Liver (tissue), 8 donors: ENCODE measurements at regions not wholly inside any gene's neighbourhood (a gene's known extent, or its start where the extent isn't known, plus 50 kb on each side); places are given as distances from the start of the nearest gene placed in this dataset.

Source experiments
- DNase-seq: peaks from one replicate; pipeline ENCODE4 v3.0.0-alpha.2; 2017; ENCODE audit warnings: low spot score
- H3K27ac ChIP-seq, 2 donors: one replicate each; pipeline ENCODE4 v1.7.0; 2013; ENCODE audit warnings: inconsistent platforms in 2 of 2, low read length in 2 of 2, control low read depth in 1 of 2, low read depth in 1 of 2, mild to moderate bottlenecking in 1 of 2
- H3K27me3 ChIP-seq, 4 donors: one replicate each; pipeline versions ENCODE4 v1.6.1 to v1.7.0; 2013; ENCODE audit warnings: low read length in 3 of 4, inconsistent platforms in 1 of 4, mild to moderate bottlenecking in 1 of 4, moderate library complexity in 1 of 4; ENCODE audit not compliant: control insufficient read depth in 4 of 4, insufficient read depth in 4 of 4
- H3K36me3 ChIP-seq, 4 donors: one replicate each; pipeline versions ENCODE4 v1.6.1 to v1.7.0; 2013; ENCODE audit warnings: low read length in 3 of 4, mild to moderate bottlenecking in 3 of 4, low read depth in 1 of 4, moderate library complexity in 1 of 4; ENCODE audit not compliant: control insufficient read depth in 4 of 4, insufficient read depth in 3 of 4
- H3K4me1 ChIP-seq, 4 donors: one replicate each; pipeline versions ENCODE4 v1.6.1 to v1.7.0; 2013; ENCODE audit warnings: low read length in 3 of 4, mild to moderate bottlenecking in 3 of 4, moderate library complexity in 1 of 4; ENCODE audit not compliant: control insufficient read depth in 4 of 4, insufficient read depth in 4 of 4
- H3K4me3 ChIP-seq, 3 donors: one replicate each; pipeline versions ENCODE4 v1.6.1 to v1.7.0; 2013; ENCODE audit warnings: low read length in 3 of 3, control low read depth in 1 of 3, low read depth in 1 of 3, mild to moderate bottlenecking in 1 of 3
- H3K9ac ChIP-seq, 2 donors: one replicate each; pipeline ENCODE4 v1.7.0; 2013; ENCODE audit warnings: low read length in 2 of 2, mild to moderate bottlenecking in 2 of 2, moderate library complexity in 2 of 2, control low read depth in 1 of 2, low read depth in 1 of 2
- H3K9me3 ChIP-seq, 4 donors: one replicate each; pipeline versions ENCODE4 v1.6.1 to v1.7.0; 2013; ENCODE audit warnings: low read length in 3 of 4; ENCODE audit not compliant: control insufficient read depth in 4 of 4
- ATF3 ChIP-seq: IDR thresholded peaks from 2 replicates; pipeline ENCODE4 v1.6.1; 2016; ENCODE audit warnings: antibody characterized with exemption
- CTCF ChIP-seq: fragments of 150-350 bp; IDR thresholded peaks from 2 replicates; pipeline ENCODE4 v1.5.1; 2017; ENCODE audit warnings: improper control_type of control experiment, low read depth, low read length; ENCODE audit not compliant: missing input control
- EGR1 ChIP-seq, 2 donors: IDR thresholded peaks; 2 replicates each; pipeline ENCODE4 v1.6.1; 2016 to 2018; ENCODE audit warnings: antibody characterized with exemption in 2 of 2, low read depth in 2 of 2
- FOXA1 ChIP-seq: IDR thresholded peaks from 2 replicates; pipeline ENCODE4 v1.6.1; 2016; ENCODE audit warnings: antibody characterized with exemption
- GABPA ChIP-seq, 2 donors: IDR thresholded peaks in 1 of 2; conservative IDR thresholded peaks in 1 of 2; 2 replicates each; pipeline ENCODE4 v1.6.1; 2016; ENCODE audit warnings: antibody characterized with exemption in 2 of 2, mild to moderate bottlenecking in 1 of 2, moderate library complexity in 1 of 2
- HNF4A ChIP-seq, 2 donors: conservative IDR thresholded peaks; 2 replicates each; pipeline ENCODE4 v1.6.1; 2016; ENCODE audit warnings: antibody characterized with exemption in 2 of 2, mild to moderate bottlenecking in 2 of 2
- HNF4G ChIP-seq: IDR thresholded peaks from 2 replicates; pipeline ENCODE4 v1.6.1; 2016; ENCODE audit warnings: antibody characterized with exemption
- JUND ChIP-seq, 2 donors: IDR thresholded peaks; 2 replicates each; pipeline ENCODE4 v1.6.1; 2016; ENCODE audit warnings: antibody characterized with exemption in 2 of 2
- MAX ChIP-seq: IDR thresholded peaks from 2 replicates; pipeline ENCODE4 v1.6.1; 2016; ENCODE audit warnings: antibody characterized with exemption
- NR2F2 ChIP-seq: IDR thresholded peaks from 2 replicates; pipeline ENCODE4 v1.6.1; 2016; ENCODE audit warnings: antibody characterized with exemption
- RAD21 ChIP-seq, 2 donors: IDR thresholded peaks; 2 replicates each; pipeline ENCODE4 v1.6.1; 2016; ENCODE audit warnings: antibody characterized with exemption in 2 of 2, mild to moderate bottlenecking in 2 of 2
- REST ChIP-seq: IDR thresholded peaks from 2 replicates; pipeline ENCODE4 v1.6.1; 2016; ENCODE audit warnings: antibody characterized with exemption, mild to moderate bottlenecking
- RXRA ChIP-seq, 2 donors: IDR thresholded peaks; 2 replicates each; pipeline ENCODE4 v1.6.1; 2017 to 2018; ENCODE audit warnings: antibody characterized with exemption in 2 of 2, mild to moderate bottlenecking in 1 of 2
- SP1 ChIP-seq: IDR thresholded peaks from 2 replicates; pipeline ENCODE4 v1.6.1; 2018; ENCODE audit warnings: antibody characterized with exemption, mild to moderate bottlenecking
- TAF1 ChIP-seq: conservative IDR thresholded peaks from 2 replicates; pipeline ENCODE4 v1.6.1; 2016; ENCODE audit warnings: antibody characterized with exemption, mild to moderate bottlenecking
- YY1 ChIP-seq: IDR thresholded peaks from 2 replicates; pipeline ENCODE4 v1.6.1; 2016; ENCODE audit warnings: antibody characterized with exemption, mild to moderate bottlenecking
- ZBTB33 ChIP-seq: IDR thresholded peaks from 2 replicates; pipeline ENCODE4 v1.6.1; 2016; ENCODE audit warnings: antibody characterized with exemption
- WGBS: extraction: QIAGEN DNeasy Blood & Tissue Kit; methylation state at CpG from one replicate; pipeline ENCODE4 v1.1.7; 2013; 5-methylcytosine and 5-hydroxymethylcytosine counted together
- donor health status: healthy.
- donor health status: healthy.
- donor health status: healthy.
- donor health status: healthy.
- donor health status: healthy.

GRCh38 chr4:32142075-32142474 lies 1421.9 kb downstream of the PCDH7 start:
- Histone ChIP-seq H3K9ac (no peak overlapping the region), H3K4me1 (no peaks in the 10 kb centered on the region), H3K36me3 (no peaks in the 10 kb centered on the region), H3K9me3 (no peaks in the 10 kb centered on the region), H3K27ac (no peak overlapping the region), H3K4me3 (no peak overlapping the region), H3K27me3 (no peaks in the 10 kb centered on the region)
- TF ChIP-seq GABPA (IDR thresholded peaks at IDR 0.05 in 1 of 2, conservative IDR thresholded peaks at IDR 0.05 in 1 of 2) (no peak), REST (no peak), TAF1 (no peak), HNF4G (no peak), HNF4A (conservative IDR thresholded peaks at IDR 0.05) (no peak), RAD21 (IDR thresholded peaks at IDR 0.05) (no peak), CTCF (no peak), RXRA (IDR thresholded peaks at IDR 0.05) (no peak), JUND (IDR thresholded peaks at IDR 0.05) (no peak), ZBTB33 (no peak), YY1 (no peak), NR2F2 (no peak), SP1 (no peak), EGR1 (IDR thresholded peaks at IDR 0.05; ENCODE audit: low read depth in 2 of 2) (no peak), FOXA1 (no peak)
- no peak for DNase-seq

- Histone ChIP-seq H3K4me3 (no peak overlapping the region), H3K9me3 (no peaks in the 10 kb centered on the region), H3K36me3 (no peaks in the 10 kb centered on the region), H3K9ac (no peak overlapping the region), H3K27me3 (no peaks in the 10 kb centered on the region), H3K27ac (no peak overlapping the region), H3K4me1 (no peaks in the 10 kb centered on the region)
- 74% methylated on average over 5 of the region's 5 CpGs for WGBS
- no peak for DNase-seq
- TF ChIP-seq TAF1 (no peak), GABPA (IDR thresholded peaks at IDR 0.05 in 1 of 2, conservative IDR thresholded peaks at IDR 0.05 in 1 of 2) (no peak), JUND (IDR thresholded peaks at IDR 0.05) (no peak), FOXA1 (no peak), REST (no peak), YY1 (no peak), EGR1 (IDR thresholded peaks at IDR 0.05; ENCODE audit: low read depth in 2 of 2) (no peak), SP1 (no peak), NR2F2 (no peak), ZBTB33 (no peak), ATF3 (no peak), MAX (no peak), HNF4A (conservative IDR thresholded peaks at IDR 0.05) (no peak), RAD21 (IDR thresholded peaks at IDR 0.05) (no peak)
Observed at GRCh38 chr4:32145987-32146386, 1425.8 kb downstream of the PCDH7 start.
